ENCODE measurements at regions not wholly inside any gene's neighbourhood (a gene's known extent, or its start where the extent isn't known, plus 50 kb on each side); places are given as distances from the start of the nearest gene placed in this dataset.

DNA sequence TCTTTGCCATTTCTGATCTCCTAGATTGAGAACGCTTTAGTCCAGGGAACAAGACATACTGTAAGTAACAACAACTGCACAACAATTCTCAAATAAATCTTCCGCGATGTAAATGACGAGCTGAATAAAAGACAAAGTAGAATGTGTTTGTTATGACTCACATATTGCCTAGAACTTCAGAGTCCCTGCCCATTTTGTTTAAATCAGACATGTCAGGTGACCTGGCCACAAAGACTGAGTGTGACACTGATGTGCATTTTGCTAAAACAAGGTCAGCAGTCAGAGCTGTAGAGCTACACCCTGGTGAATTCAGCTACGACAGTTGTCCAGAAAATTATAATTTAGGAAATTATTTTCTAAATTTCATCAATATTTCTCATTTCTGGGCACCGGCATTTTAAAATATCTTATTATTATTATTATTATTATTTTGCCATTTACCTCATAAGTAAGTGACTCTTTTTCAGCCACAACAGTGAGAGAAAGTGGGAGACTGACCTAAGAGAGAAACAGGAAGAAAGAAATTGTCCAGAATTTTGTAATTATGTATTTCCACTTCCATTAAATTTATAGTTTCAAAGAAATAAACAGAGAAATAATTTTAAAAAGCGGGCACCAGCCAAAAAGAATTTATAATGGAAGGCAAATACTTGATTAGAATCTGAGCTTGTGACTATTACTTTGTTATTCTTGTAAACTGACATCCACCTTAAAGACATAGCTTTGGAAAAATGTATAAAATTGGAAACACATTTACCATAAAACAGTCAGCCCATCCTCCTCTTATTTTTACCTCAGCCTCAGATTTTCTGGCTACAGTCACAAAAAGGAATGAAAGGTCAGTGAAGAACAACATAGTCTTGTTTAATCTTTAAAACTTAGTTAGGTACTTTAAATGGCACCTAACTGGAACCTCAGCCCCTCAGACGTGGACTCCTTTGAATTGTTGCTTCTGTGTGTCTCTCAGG, 157.0 kb upstream of the CITED2 start:
- H3K9me3 ChIP-seq (replicated peaks): no peaks in the 10 kb centered on the region
- no peak for TF ChIP-seq CTCF (IDR thresholded peaks at IDR 0.05; ENCODE audit: borderline replicate concordance)
- H3K4me1 ChIP-seq: peaks cover 14% of the 10 kb centered on the region
- DNase-seq: no peak
- intact Hi-C loops (cut with micrococcal nuclease): no loop called here
- no peak overlapping the region for H3K4me3 ChIP-seq
- H3K36me3 ChIP-seq: no peaks in the 10 kb centered on the region
- H3K27me3 ChIP-seq (ENCODE audit: low read depth): no peaks in the 10 kb centered on the region
- H3K27ac ChIP-seq (replicated peaks): no peak overlapping the region

DNA sequence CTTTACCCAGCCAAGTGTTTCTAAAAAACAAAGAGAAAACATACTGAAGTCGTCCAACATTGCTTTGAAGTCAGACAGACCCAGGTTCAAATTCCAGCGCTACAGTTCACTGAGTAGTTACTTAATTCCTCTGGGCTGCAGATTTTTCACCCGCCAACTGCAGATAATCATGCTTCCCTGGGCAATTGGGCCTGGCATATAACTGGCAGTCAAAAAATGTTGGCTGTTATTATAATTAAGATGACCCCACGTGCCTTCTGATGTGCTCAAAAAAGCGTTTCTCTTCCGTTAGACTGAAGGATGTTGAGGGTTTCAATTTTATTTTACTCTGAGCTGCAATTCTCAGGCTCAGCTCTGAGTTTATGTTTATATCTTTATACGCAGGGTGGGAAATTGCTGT, 156.1 kb upstream of the CITED2 start:
- Histone ChIP-seq H3K27ac (replicated peaks) (no peak overlapping the region), H3K4me3 (no peak overlapping the region), H3K27me3 (ENCODE audit: low read depth) (no peaks in the 10 kb centered on the region), H3K4me1 (peaks cover 14% of the 10 kb centered on the region), H3K36me3 (no peaks in the 10 kb centered on the region), H3K9me3 (replicated peaks) (no peaks in the 10 kb centered on the region)
- intact Hi-C loops (cut with micrococcal nuclease): no loop called here
- no peak for DNase-seq
- TF ChIP-seq CTCF (IDR thresholded peaks at IDR 0.05; ENCODE audit: borderline replicate concordance): no peak

DNA sequence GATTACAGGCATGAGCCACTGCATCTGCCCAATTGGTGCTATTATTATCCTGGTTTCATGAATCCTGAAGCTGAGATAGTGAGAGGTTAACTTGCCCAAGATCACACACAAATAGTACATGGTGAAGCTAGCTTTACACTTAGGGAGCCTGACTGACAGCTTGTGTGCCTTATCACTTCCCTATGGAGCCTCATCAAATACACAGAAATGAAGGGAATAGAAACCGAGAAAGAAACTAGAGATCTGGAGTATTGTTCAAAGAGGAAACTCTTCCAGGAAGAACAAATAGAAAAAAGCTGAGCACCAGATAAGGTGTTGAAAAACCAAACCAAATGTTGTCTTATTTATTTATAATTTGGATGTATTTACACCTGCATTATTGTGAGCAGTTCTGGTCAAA, 155.0 kb upstream of the CITED2 start:
- H3K9me3 ChIP-seq (replicated peaks): no peaks in the 10 kb centered on the region
- TF ChIP-seq CTCF (IDR thresholded peaks at IDR 0.05; ENCODE audit: borderline replicate concordance): no peak

GRCh38 chr6:139528471-139528870, 154.0 kb upstream of the CITED2 start:
- no peaks in the 10 kb centered on the region for H3K9me3 ChIP-seq (replicated peaks)
- no peaks in the 10 kb centered on the region for H3K36me3 ChIP-seq
- no peaks in the 10 kb centered on the region for H3K4me1 ChIP-seq
- H3K4me3 ChIP-seq: no peak overlapping the region
- no peak for DNase-seq
- intact Hi-C loops (cut with micrococcal nuclease): no loop called here
- H3K27me3 ChIP-seq (ENCODE audit: low read depth): no peaks in the 10 kb centered on the region
- no peak for TF ChIP-seq CTCF (IDR thresholded peaks at IDR 0.05; ENCODE audit: borderline replicate concordance)
- H3K27ac ChIP-seq (replicated peaks): no peak overlapping the region

More for the DNA sequence above, 155.0 kb upstream of the CITED2 start:
- Histone ChIP-seq H3K36me3 (no peaks in the 10 kb centered on the region), H3K4me1 (peaks cover 8% of the 10 kb centered on the region), H3K4me3 (no peak overlapping the region), H3K27ac (replicated peaks) (no peak overlapping the region), H3K27me3 (ENCODE audit: low read depth) (no peaks in the 10 kb centered on the region)
- intact Hi-C loops (cut with micrococcal nuclease): no loop called here
- DNase-seq: no peak

DNA sequence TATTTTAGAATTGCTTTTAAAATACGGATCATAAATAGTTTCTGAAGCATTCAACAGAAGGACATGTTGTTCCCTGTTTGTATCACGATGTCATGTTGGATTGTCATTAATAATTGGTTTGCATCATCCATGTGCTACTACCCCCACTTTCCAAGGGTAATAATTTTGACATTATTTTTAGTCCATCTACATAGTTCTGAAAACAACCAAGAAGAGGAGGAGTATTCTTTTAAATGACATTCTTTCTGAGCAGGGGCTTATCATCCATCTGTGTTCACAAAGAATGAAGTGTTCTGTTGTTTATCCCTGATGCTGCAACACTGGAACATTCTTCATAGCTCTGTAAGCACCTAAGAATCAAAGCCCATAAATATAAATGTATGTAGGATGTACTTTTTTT, 151.0 kb upstream of the CITED2 start:
- H3K27me3 ChIP-seq (ENCODE audit: low read depth): no peaks in the 10 kb centered on the region
- intact Hi-C loops (cut with micrococcal nuclease): no loop called here
- H3K4me1 ChIP-seq: no peaks in the 10 kb centered on the region
- no peak overlapping the region for H3K4me3 ChIP-seq
- no peaks in the 10 kb centered on the region for H3K9me3 ChIP-seq (replicated peaks)
- no peaks in the 10 kb centered on the region for H3K36me3 ChIP-seq
- no peak for DNase-seq
- TF ChIP-seq CTCF (IDR thresholded peaks at IDR 0.05; ENCODE audit: borderline replicate concordance): no peak
- no peak overlapping the region for H3K27ac ChIP-seq (replicated peaks)
